KMS-11 (cell line): ENCODE measurements at regions not wholly inside any gene's neighbourhood (a gene's known extent, or its start where the extent isn't known, plus 50 kb on each side); places are given as distances from the start of the nearest gene placed in this dataset.

ENCODE experiments used
- H2AFZ ChIP-seq: fragments of 200-600 bp; sonication (generic); 2 replicates; pipeline ENCODE4 v1.6.1; 2016; ENCODE audit warnings: antibody characterized with exemption, mixed run types, low read depth
- H3K27ac ChIP-seq: fragments of 200-600 bp; sonication (generic); 2 replicates; pipeline ENCODE4 v1.6.1; 2016; ENCODE audit warnings: mild to moderate bottlenecking, mixed run types
- H3K27me3 ChIP-seq: fragments of 200-600 bp; sonication (generic); 2 replicates; pipeline ENCODE4 v1.6.1; 2017; ENCODE audit warnings: mild to moderate bottlenecking, low read depth, mixed run types, moderate library complexity; ENCODE audit not compliant: insufficient read depth
- H3K36me3 ChIP-seq: fragments of 200-600 bp; sonication (generic); 2 replicates; pipeline ENCODE4 v1.6.1; 2017; ENCODE audit warnings: mild to moderate bottlenecking, mixed run types; ENCODE audit not compliant: insufficient read depth
- H3K4me1 ChIP-seq: fragments of 200-600 bp; sonication (generic); 2 replicates; pipeline ENCODE4 v1.6.1; 2016; ENCODE audit warnings: mild to moderate bottlenecking, low read depth, mixed run types; ENCODE audit not compliant: poor library complexity, severe bottlenecking
- H3K4me2 ChIP-seq: fragments of 200-600 bp; sonication (generic); 2 replicates; pipeline ENCODE4 v1.7.0; 2016; ENCODE audit warnings: mild to moderate bottlenecking, mixed run types
- H3K4me3 ChIP-seq: fragments of 200-600 bp; sonication (generic); IDR thresholded peaks from 2 replicates; pipeline ENCODE4 v1.6.1; 2017; ENCODE audit warnings: low read depth, low read length, mixed read lengths; ENCODE audit not compliant: insufficient read depth
- H3K79me2 ChIP-seq: fragments of 200-600 bp; sonication (generic); 2 replicates; pipeline ENCODE4 v1.6.1; 2016; ENCODE audit warnings: low read depth, mixed run types; ENCODE audit not compliant: insufficient read depth
- H3K9ac ChIP-seq: fragments of 200-600 bp; sonication (generic); 2 replicates; pipeline ENCODE4 v1.6.1; 2016; ENCODE audit warnings: mild to moderate bottlenecking, mixed run types
- H4K20me1 ChIP-seq: fragments of 200-600 bp; sonication (generic); 2 replicates; pipeline ENCODE4 v1.6.1; 2016; ENCODE audit warnings: mild to moderate bottlenecking, mixed run types; ENCODE audit not compliant: insufficient read depth
- CTCF ChIP-seq: fragments of 200-600 bp; sonication (generic); conservative IDR thresholded peaks from 2 replicates; pipeline ENCODE4 v1.6.1; 2017; ENCODE audit warnings: low read depth, mild to moderate bottlenecking, antibody characterized with exemption, low read length, moderate library complexity, mixed read lengths

GRCh38 chrX:20802036-20802435, 535.3 kb upstream of the RPS6KA3 start:
- no peaks in the 10 kb centered on the region for H3K36me3 ChIP-seq
- H3K79me2 ChIP-seq = no peaks in the 10 kb centered on the region
- no peaks in the 10 kb centered on the region for H4K20me1 ChIP-seq
- H3K9ac ChIP-seq = no peak overlapping the region
- no peaks in the 10 kb centered on the region for H3K27me3 ChIP-seq
- no peak overlapping the region for H3K4me3 ChIP-seq
- TF ChIP-seq CTCF = no peak
- H3K27ac ChIP-seq = no peak overlapping the region
- H3K4me2 ChIP-seq = no peak overlapping the region
- H3K4me1 ChIP-seq = no peaks in the 10 kb centered on the region
- no peak overlapping the region for H2AFZ ChIP-seq

GRCh38 chrX:20796450-20796849, 529.7 kb upstream of the RPS6KA3 start:
- no peak overlapping the region for H3K9ac ChIP-seq
- H3K4me2 ChIP-seq = no peak overlapping the region
- H3K27me3 ChIP-seq = no peaks in the 10 kb centered on the region
- no peaks in the 10 kb centered on the region for H3K4me1 ChIP-seq
- H3K4me3 ChIP-seq = no peak overlapping the region
- no peaks in the 10 kb centered on the region for H3K36me3 ChIP-seq
- TF ChIP-seq CTCF = no peak
- H2AFZ ChIP-seq = no peak overlapping the region
- no peak overlapping the region for H3K27ac ChIP-seq
- no peaks in the 10 kb centered on the region for H3K79me2 ChIP-seq
- no peaks in the 10 kb centered on the region for H4K20me1 ChIP-seq

GRCh38 chrX:20789103-20789502, 522.4 kb upstream of the RPS6KA3 start:
- H3K9ac ChIP-seq = no peak overlapping the region
- no peaks in the 10 kb centered on the region for H3K4me1 ChIP-seq
- no peak for TF ChIP-seq CTCF
- no peaks in the 10 kb centered on the region for H3K79me2 ChIP-seq
- H3K36me3 ChIP-seq = no peaks in the 10 kb centered on the region
- H4K20me1 ChIP-seq = no peaks in the 10 kb centered on the region
- no peaks in the 10 kb centered on the region for H3K27me3 ChIP-seq
- no peak overlapping the region for H3K27ac ChIP-seq
- no peak overlapping the region for H3K4me3 ChIP-seq
- no peak overlapping the region for H2AFZ ChIP-seq
- no peak overlapping the region for H3K4me2 ChIP-seq

GRCh38 chrX:20767346-20767745, 500.6 kb upstream of the RPS6KA3 start:
- Histone ChIP-seq H3K27me3 (no peaks in the 10 kb centered on the region), H2AFZ (no peak overlapping the region), H3K4me2 (no peak overlapping the region), H4K20me1 (no peaks in the 10 kb centered on the region), H3K36me3 (no peaks in the 10 kb centered on the region), H3K9ac (no peak overlapping the region), H3K79me2 (no peaks in the 10 kb centered on the region), H3K4me3 (no peak overlapping the region), H3K4me1 (no peaks in the 10 kb centered on the region), H3K27ac (no peak overlapping the region)
- TF ChIP-seq CTCF = no peak

- no peaks in the 10 kb centered on the region for H3K79me2 ChIP-seq
- no peak overlapping the region for H3K9ac ChIP-seq
- no peak overlapping the region for H3K4me3 ChIP-seq
- H3K27ac ChIP-seq = no peak overlapping the region
- H4K20me1 ChIP-seq = no peaks in the 10 kb centered on the region
- no peaks in the 10 kb centered on the region for H3K4me1 ChIP-seq
- no peak for TF ChIP-seq CTCF
- H3K36me3 ChIP-seq = no peaks in the 10 kb centered on the region
- H3K4me2 ChIP-seq = no peak overlapping the region
- H2AFZ ChIP-seq = no peak overlapping the region
- H3K27me3 ChIP-seq = no peaks in the 10 kb centered on the region
These were observed 489.9 kb upstream of the RPS6KA3 start for GRCh38 chrX:20756585-20756984.
